MM.1S (cell line): ENCODE measurements at regions not wholly inside any gene's neighbourhood (a gene's known extent, or its start where the extent isn't known, plus 50 kb on each side); places are given as distances from the start of the nearest gene placed in this dataset.

ENCODE experiments used
- CTCF ChIP-seq: fragments of 300-600 bp; sonication (generic); IDR thresholded peaks from 2 replicates; pipeline ENCODE4 v1.5.1; 2016; ENCODE audit warnings: antibody characterized with exemption, low read length, mixed read lengths
- EZH2 ChIP-seq: fragments of 300-600 bp; sonication (generic); optimal IDR thresholded peaks from 2 replicates; pipeline ENCODE3; 2017; ENCODE audit warnings: low read depth, mild to moderate bottlenecking, antibody characterized with exemption, low read length, mixed read lengths

DNA sequence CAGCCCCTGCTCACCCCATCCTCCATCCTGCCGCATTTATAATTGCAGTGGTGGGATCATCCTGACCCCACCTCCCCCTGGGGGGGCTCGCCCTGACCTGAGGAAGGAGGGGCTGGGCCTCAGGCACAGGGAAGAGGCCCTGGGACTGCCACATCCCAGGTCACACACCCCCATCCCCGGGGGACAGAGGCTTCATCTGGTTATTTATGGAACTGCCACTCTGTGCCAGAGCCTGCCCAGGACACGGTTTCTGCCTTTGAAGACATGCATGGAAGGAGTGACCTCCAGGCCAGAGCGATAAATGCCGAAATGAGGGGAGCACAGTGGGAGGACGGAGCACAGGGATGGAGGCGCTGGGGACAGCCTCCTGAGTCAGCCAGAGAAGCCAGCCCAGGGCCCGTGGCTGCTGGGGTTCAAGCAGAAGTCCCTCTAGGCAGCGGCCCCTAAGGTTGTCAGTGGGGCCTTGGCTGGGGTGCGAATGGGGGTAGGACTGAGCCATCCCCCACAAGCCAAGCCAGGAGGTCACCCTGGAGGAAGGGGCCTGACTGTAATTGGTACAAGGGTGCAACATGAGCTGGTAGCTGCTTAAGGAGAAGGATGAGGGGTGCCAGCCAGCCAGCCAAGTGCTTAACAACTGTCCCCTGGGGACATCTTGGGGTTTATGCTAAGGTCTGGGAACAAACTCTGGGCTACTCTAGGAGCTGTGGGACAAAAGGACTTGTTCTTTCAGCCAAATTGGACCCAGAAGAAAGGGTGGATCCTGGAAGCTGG, 51.4 kb upstream of the SHISAL1 start:
- TF ChIP-seq CTCF (no peak), EZH2 (no peak)
